GM18870 (cell line): ENCODE measurements at regions not wholly inside any gene's neighbourhood (a gene's known extent, or its start where the extent isn't known, plus 50 kb on each side); places are given as distances from the start of the nearest gene placed in this dataset.
"Not testable (repeated sequence)": the region's sequence is repeated elsewhere in the genome, so short reads cannot be mapped to it uniquely, and the experiment has no call there.

Experiments
- ATAC-seq: cut with Tn5 transposase; IDR thresholded peaks from one replicate; pipeline ENCODE4 v1.9.1; 2021; ENCODE audit warnings: moderate library complexity; ENCODE audit not compliant: unreplicated experiment

- no peak for ATAC-seq
Observed at GRCh38 chr4:186775902-186776301, 52.2 kb upstream of the FAT1 start.

GRCh38 chr4:186778134-186778533, 54.5 kb upstream of the FAT1 start:
- no peak for ATAC-seq

GRCh38 chr4:186780291-186781031, 56.8 kb upstream of the FAT1 start:
- no peak for ATAC-seq

- ATAC-seq = no peak
Observed at GRCh38 chr4:186781032-186781917, 57.6 kb upstream of the FAT1 start.

- ATAC-seq = no peak
Observed at GRCh38 chr4:186782302-186782701, 58.6 kb upstream of the FAT1 start.

GRCh38 chr4:186787536-186787935, 63.9 kb upstream of the FAT1 start:
- no peak for ATAC-seq

GRCh38 chr4:186789651-186790050, 66.0 kb upstream of the FAT1 start:
- ATAC-seq = no peak

GRCh38 chr4:186790630-186791029, 67.0 kb upstream of the FAT1 start:
- no peak for ATAC-seq

GRCh38 chr4:186792728-186793366, 69.2 kb upstream of the FAT1 start:
- ATAC-seq = no peak

- ATAC-seq = no peak
Observed at GRCh38 chr4:186798951-186799659, 75.4 kb upstream of the FAT1 start.

GRCh38 chr4:186805020-186805820, 81.6 kb upstream of the FAT1 start:
- no peak for ATAC-seq

GRCh38 chr4:186805917-186806316, 82.3 kb upstream of the FAT1 start:
- ATAC-seq = not testable (repeated sequence)

GRCh38 chr4:186806679-186807421, 83.2 kb upstream of the FAT1 start:
- no peak for ATAC-seq

GRCh38 chr4:186807808-186808629, 84.4 kb upstream of the FAT1 start:
- ATAC-seq = no peak

- ATAC-seq = no peak
Observed at GRCh38 chr4:186808630-186809018, 85.0 kb upstream of the FAT1 start.

GRCh38 chr4:186809070-186809469, 85.4 kb upstream of the FAT1 start:
- no peak for ATAC-seq

- ATAC-seq = no peak
Observed at GRCh38 chr4:186810613-186811150, 87.0 kb upstream of the FAT1 start.

GRCh38 chr4:186812592-186812991, 88.9 kb upstream of the FAT1 start:
- no peak for ATAC-seq
